Gastrocnemius medialis (tissue), 4 donors: ENCODE measurements at regions not wholly inside any gene's neighbourhood (a gene's known extent, or its start where the extent isn't known, plus 50 kb on each side); places are given as distances from the start of the nearest gene placed in this dataset.

Source experiments
- CTCF ChIP-seq, 5 experiments: fragments of 450-650 bp in 3 of 5; fragments of 200-600 bp in 2 of 5; sonication (generic) in 2 of 5; IDR thresholded peaks in 4 of 5; conservative IDR thresholded peaks in 1 of 5; 1 replicate in 4 of 5; 2 replicates in 1 of 5; pipeline ENCODE4 v1.5.1; 2016 to 2019; ENCODE audit warnings: antibody characterized with exemption in 5 of 5, mild to moderate bottlenecking in 3 of 5, moderate library complexity in 3 of 5
- POLR2A ChIP-seq, 2 donors: fragments of 450-650 bp; IDR thresholded peaks; one replicate each; pipeline ENCODE4 v1.6.1; 2017; ENCODE audit warnings: antibody characterized with exemption in 2 of 2, mild to moderate bottlenecking in 2 of 2, moderate library complexity in 2 of 2

- TF ChIP-seq CTCF (IDR thresholded peaks at IDR 0.05 in 4 of 5, conservative IDR thresholded peaks at IDR 0.05 in 1 of 5): peak; percentile 29 to 78 (median 58)
- TF ChIP-seq POLR2A (IDR thresholded peaks at IDR 0.05): no peak
Measured at GRCh38 chr1:208652296-208653160, 408.3 kb upstream of the PLXNA2 start.
